GM18873 (cell line): ENCODE measurements at regions not wholly inside any gene's neighbourhood (a gene's known extent, or its start where the extent isn't known, plus 50 kb on each side); places are given as distances from the start of the nearest gene placed in this dataset.

Source experiments
- ATAC-seq: cut with Tn5 transposase; IDR thresholded peaks from one replicate; pipeline ENCODE4 v1.9.1; 2021; ENCODE audit warnings: mild to moderate bottlenecking, moderate library complexity, moderate number of reproducible peaks; ENCODE audit not compliant: unreplicated experiment, low FRiP score

GRCh38 chr9:21561502-21561901 is 79.4 kb upstream of the IFNE start:
- ATAC-seq = no peak

GRCh38 chr9:21564175-21564574 is 82.1 kb upstream of the IFNE start:
- ATAC-seq = no peak

DNA sequence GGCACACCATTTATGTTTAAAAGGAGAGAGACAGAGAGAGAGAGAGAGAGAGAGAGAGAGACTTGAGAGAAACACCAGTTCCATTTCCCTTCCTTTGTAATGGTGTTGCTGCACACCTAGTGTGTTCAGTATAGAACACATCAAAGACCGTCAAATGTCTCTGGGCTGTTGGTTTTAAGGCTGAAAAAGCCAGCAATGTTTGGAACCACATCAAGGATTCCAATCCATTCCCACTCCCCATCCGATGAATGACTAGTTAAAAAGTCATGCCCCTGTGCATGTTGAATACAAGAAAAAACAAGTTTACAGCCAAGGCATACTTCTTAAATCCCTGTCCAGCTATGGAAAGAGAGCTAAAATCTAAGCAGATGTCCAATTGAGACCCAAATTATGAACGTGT is 83.0 kb upstream of the IFNE start:
- no peak for ATAC-seq

DNA sequence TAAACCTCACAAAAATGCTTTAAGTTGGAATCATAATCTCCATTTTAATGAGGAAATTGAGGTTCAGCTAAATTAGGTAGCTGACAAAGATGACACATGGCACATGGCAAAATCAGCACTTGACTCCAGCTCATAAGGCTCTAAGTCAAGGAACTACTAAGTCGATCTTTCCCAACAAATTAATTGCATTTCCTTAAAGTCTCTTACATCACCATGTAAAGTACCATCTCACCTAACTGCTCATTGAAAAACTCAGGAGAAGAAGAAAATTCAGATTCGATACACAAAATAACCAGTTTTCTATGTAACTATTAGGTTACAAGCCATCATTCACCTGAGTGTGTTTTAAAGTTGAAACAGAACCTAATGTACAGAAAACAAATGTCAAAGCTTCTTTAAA is 85.8 kb upstream of the IFNE start:
- no peak for ATAC-seq

- ATAC-seq = no peak
Observed at GRCh38 chr9:21568484-21568883, 86.4 kb upstream of the IFNE start.

DNA sequence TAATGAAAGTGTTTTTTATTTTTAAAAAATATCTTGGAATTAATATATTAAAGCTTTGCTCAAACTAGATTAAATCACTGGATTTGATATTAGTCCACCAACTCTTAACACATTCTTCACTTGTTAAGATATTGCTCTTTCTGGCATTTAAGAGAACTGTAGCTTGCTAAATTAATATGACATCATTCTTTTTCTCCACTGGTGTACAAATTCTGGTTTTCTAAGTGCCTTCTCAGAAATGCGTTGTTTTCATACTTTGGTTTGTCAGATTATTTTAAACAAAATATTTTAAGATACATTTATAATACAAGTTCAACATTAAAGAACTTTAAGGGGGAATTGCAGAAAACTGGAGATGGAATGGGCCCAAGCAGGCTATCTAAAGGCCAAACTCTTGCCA is 87.6 kb upstream of the IFNE start:
- ATAC-seq = no peak

DNA sequence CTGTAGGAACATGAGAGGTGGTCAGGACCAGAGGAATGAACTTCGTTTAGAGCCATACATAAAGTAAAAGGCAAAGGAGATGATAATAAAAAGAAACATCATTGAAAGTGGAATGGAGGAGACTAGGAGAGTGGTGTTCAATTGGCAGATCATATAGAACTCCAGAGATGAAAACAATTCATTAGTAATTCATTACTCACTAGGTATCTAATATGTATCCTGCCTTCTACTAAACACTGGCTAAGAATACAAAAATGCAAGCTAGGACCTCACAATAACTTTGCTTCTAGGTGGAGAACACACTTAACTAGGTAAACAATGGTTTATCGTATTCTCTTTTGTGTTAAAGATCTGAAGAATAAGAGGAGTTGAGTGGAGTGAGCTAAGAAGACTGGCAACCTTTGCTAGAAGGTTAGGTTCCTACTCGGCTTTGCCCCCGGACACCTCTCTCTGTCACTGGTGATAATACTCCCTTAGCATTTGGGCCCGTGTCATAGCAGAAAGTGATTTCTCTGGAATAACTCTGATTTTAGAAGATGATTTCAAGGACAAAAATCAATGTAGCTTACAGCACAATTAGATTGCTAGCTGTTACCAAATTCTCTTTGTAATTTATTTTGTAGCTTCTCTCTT is 88.6 kb upstream of the IFNE start:
- ATAC-seq = no peak

DNA sequence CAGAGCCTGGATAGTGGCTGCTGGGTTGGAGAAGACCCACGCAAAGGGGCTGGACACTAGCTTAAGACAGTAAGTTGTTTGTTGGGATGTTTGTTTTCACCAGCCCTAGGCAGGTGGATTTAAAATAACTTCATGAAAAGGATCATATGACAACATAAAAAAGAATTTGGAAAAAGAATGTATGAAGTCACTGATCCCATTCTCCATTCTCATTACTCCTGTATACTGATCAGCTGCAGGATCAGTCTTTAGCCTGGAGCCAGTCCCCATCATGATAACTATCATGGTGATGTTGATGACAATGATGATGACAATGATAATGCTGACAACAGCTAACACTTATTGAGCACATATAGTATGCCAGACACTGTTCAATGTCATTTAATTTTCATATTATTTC is 92.1 kb upstream of the IFNE start:
- ATAC-seq = no peak

DNA sequence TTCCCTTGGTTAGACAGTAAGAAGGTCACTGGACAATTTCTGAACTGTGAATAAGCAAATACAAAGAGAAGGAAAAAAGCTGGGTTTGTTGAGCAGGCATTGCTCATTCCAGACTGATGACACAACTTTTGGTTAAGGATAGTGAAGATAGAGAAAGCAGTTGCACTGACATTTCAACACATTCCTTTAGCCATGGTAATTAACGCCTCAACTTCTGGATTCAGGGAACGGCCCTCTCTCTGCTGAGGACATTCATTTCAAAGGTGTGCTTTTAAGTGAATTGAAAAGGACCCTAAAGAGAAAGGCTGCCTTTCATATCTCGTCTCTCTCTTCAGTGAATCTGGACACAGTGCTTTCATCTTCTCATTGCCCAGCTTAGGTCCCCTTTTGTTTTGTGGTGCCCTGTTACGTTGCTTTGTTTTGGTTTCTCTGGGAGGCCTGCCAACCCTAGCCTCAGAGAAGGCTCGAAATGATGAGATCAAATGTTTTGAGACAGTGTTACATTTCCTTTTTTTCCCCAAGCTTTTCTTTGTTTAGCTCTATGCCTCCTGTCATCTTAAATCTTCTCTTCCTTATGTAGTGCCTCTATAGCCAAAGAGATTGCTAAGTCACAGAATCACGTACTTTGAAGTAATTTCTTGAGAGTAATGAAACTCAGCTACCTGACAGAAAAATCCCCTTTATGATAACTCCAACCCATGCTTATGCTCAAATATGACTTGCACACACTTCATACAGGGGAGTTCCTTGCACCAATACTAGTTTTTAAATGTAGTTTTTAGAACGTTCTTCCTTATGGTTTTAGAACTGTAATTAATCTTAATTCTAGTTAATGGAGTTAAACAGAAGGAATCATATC is 94.4 kb upstream of the IFNE start:
- no peak for ATAC-seq

GRCh38 chr9:21579247-21579671 is 97.1 kb upstream of the IFNE start:
- ATAC-seq = no peak

DNA sequence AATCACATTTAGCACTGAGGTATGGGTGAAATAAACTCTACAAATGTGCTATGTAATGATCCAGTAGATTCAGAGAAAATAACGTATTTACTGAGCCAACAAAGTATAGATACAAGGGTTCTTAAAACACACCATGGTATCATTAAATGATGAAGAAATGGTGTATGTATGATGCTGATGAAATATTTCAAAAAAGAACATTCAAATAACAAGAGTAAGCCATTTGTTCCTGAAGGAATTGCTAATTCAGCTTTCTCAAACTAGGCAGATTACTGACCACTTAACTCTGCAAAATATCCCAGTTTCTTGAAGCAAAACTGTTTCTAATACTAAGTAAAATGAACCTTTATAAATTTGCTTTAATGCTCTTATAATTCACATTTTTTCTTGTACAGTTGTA is 97.6 kb upstream of the IFNE start:
- ATAC-seq = no peak

DNA sequence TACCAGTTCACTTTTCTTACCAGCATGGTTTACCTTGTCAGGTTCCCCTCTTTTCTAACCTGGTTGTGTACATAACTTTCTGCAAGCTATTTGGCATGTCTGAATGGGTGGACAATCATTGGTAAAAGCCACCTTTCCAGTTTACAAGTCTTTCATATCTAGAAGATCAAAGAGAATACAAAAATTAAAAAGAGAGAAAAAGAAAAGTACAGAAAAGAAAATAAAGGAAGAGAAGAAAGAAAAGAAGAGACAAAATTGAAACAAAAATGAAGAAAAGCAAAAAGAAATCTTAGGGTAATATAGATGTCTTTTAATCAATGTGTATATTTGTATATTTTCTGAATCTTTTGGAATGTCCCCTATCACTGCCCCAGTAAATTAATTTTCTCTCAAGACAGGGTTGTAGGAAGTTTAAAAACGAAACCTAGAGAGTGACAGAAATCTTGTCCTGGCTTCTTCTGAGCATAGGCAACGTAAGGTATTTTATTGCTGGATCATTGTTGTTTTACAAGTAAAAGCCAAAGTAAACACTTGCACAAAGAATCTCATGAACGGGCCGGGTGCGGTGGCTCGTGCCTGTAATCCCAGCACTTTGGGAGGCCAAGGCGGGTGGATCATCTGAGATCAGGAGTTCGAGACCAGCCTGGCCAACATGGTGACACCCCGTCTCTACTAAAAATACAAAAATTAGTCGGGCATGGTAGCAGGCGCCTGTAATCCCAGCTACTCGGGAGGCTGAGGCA is 98.7 kb upstream of the IFNE start:
- no peak for ATAC-seq

- no peak for ATAC-seq
Observed at GRCh38 chr9:21583628-21584377, 101.7 kb upstream of the IFNE start.

DNA sequence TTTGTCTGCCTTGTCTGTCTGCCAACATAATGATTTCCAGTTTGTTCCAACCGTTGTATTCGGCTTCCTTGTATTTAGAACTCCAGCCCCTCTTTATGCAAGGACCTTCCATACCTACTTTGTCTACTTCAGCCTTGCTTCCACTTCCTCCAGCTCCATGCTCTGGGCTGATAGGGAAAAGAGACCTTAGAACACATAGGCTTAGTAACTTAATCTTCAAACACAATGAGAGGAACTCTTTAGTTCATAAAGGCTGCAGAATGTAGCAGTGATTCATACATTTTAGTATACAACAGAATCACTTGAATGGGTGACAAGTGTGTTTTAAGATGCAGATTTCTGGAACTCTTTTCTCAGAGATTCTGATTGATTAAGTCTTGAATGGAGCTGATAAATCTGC is 102.8 kb upstream of the IFNE start:
- no peak for ATAC-seq

GRCh38 chr9:21585756-21586752 is 103.9 kb upstream of the IFNE start:
- ATAC-seq = no peak

DNA sequence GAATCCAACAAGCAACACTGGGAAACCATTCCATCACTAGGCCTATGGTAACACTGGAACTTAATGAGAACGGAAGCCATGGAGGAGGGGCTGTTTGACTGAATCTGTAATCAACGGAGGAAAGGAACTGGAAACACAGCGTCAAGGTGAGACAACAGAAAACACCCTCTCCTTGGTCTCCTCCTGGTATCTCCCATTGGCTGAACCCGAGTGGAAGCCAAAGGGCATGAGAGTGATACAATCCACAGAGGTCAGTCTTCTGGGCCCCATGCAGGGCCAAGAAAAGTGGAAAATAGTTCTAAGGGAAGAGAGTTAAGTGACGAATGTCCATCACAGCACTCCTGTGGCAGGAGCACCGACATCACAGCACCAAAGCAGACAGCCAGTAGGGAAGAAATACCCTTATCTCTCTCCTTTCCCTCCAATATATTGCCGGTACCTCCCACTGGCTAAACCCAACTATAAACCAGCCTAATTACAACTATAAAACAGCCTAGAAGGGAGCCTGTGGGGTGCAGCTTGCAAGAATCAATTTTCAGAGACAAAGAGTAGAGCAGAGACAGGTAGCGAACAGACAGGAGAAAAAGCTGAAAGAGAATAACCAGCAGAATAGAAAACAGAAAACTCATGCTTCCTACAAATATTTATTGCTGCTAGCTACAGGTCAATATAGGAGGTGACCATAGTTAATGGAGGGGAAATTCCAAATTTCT is 107.4 kb upstream of the IFNE start:
- no peak for ATAC-seq

DNA sequence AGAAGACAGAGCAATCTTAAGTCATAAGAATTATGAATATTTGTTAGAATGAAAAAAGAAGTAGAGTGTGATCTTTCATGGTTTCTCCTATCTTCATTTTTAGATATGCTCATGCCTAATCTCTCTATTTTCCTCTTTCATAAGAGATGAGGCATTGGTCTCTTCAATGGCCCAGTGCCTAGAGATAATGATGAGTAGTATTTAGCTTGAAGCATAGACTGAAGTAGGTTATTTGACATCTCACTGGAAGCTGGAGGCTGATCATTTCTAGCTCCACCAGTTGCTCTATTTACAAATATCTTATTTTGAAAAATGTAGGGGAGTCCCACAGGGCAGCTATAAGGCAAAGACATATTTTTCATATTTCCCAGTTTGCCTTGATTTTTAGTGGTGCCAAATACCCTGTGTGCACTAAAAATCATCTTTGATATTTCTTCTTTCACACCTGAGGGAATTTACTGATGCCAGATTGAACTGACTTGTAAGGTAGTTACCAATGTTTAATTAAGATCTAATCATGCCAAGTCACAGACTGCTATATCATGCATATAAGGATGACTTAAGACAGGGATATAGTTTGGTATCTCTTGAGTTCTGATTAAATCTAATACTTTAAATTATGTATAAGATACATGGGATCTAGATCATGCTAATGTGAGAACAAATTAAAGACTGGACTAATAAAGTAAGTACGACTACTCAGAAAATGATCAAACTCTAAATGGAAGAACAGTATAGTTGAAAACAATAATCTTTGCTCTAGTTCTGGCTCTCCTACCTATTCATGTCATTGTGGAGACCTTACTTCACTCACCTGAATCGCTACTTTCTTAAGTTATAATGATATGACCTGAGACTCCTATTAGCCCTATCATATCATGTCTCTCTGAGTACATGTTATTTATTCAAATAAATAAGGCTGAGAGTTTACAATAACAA is 108.2 kb upstream of the IFNE start:
- no peak for ATAC-seq
